Fibroblast of skin of scalp (primary cell): ENCODE measurements at regions not wholly inside any gene's neighbourhood (a gene's known extent, or its start where the extent isn't known, plus 50 kb on each side); places are given as distances from the start of the nearest gene placed in this dataset.
A peak's percentile ranks its signal among the peaks of the same experiment; 100 is the strongest.

Experiments used
- DNase-seq: peaks from one replicate; pipeline ENCODE4 v3.0.0-alpha.2; 2013

- no peak for DNase-seq
Observed at GRCh38 chr21:24097181-24097580, 1510.1 kb downstream of the MRPL39 start.

GRCh38 chr21:24096651-24097050, 1510.6 kb downstream of the MRPL39 start:
- no peak for DNase-seq

- no peak for DNase-seq
Observed at GRCh38 chr21:24093032-24093431, 1514.2 kb downstream of the MRPL39 start.

- DNase-seq: peak; percentile 18
Observed at GRCh38 chr21:24076179-24076578, 1531.1 kb downstream of the MRPL39 start.

GRCh38 chr21:24055696-24056095, 1551.6 kb downstream of the MRPL39 start:
- no peak for DNase-seq

- no peak for DNase-seq
Observed at GRCh38 chr21:24050231-24050630, 1557.0 kb downstream of the MRPL39 start.

GRCh38 chr21:24046829-24047443, 1560.3 kb downstream of the MRPL39 start:
- no peak for DNase-seq

- peak; percentile 88 for DNase-seq
Observed at GRCh38 chr21:24045775-24046215, 1561.5 kb downstream of the MRPL39 start.

GRCh38 chr21:24045373-24045772, 1561.9 kb downstream of the MRPL39 start:
- DNase-seq: no peak

GRCh38 chr21:24042687-24043086, 1564.6 kb downstream of the MRPL39 start:
- no peak for DNase-seq

- no peak for DNase-seq
Observed at GRCh38 chr21:24032709-24033232, 1574.5 kb downstream of the MRPL39 start.

GRCh38 chr21:24027396-24027795, 1579.9 kb downstream of the MRPL39 start:
- no peak for DNase-seq

GRCh38 chr21:24025101-24025500, 1582.2 kb downstream of the MRPL39 start:
- DNase-seq: peak; percentile 14

- DNase-seq: no peak
Observed at GRCh38 chr21:24023936-24024335, 1583.3 kb downstream of the MRPL39 start.

- peak; percentile 12 for DNase-seq
Observed at GRCh38 chr21:24023402-24023801, 1583.9 kb downstream of the MRPL39 start.

- no peak for DNase-seq
Observed at GRCh38 chr21:24014381-24014780, 1592.9 kb downstream of the MRPL39 start.

GRCh38 chr21:24011087-24011486, 1596.2 kb downstream of the MRPL39 start:
- DNase-seq: no peak

- no peak for DNase-seq
Observed at GRCh38 chr21:24007592-24007991, 1599.7 kb downstream of the MRPL39 start.

GRCh38 chr21:23986987-23987386, 1620.3 kb downstream of the MRPL39 start:
- DNase-seq: no peak

GRCh38 chr21:23986214-23986613, 1621.1 kb downstream of the MRPL39 start:
- DNase-seq: no peak

- no peak for DNase-seq
Observed at GRCh38 chr21:23982546-23982945, 1624.7 kb downstream of the MRPL39 start.

GRCh38 chr21:23977971-23978370, 1629.3 kb downstream of the MRPL39 start:
- DNase-seq: peak; percentile 20

- DNase-seq: peak; percentile 25
Observed at GRCh38 chr21:23968722-23969647, 1638.3 kb downstream of the MRPL39 start.

GRCh38 chr21:23968008-23968407, 1639.3 kb downstream of the MRPL39 start:
- DNase-seq: no peak
